Tibial artery (tissue), 4 donors: ENCODE measurements at regions not wholly inside any gene's neighbourhood (a gene's known extent, or its start where the extent isn't known, plus 50 kb on each side); places are given as distances from the start of the nearest gene placed in this dataset.

ENCODE experiments used
- DNase-seq, 2 donors: peaks; one replicate each; pipeline ENCODE4 v3.0.0-alpha.2; 2019
- H3K27ac ChIP-seq, 2 donors: fragments of 200-600 bp; sonication (generic) in 1 of 2; 1 replicate in 1 of 2; 2 replicates in 1 of 2; pipeline ENCODE4 v1.5.1; 2018 to 2019; ENCODE audit warnings: mild to moderate bottlenecking in 1 of 2
- H3K27me3 ChIP-seq, 2 donors: fragments of 200-600 bp; sonication (generic) in 1 of 2; one replicate each; pipeline versions ENCODE4 v1.5.1 to v1.6.0; 2016 to 2019
- H3K36me3 ChIP-seq, 3 donors: fragments of 200-600 bp; sonication (generic) in 2 of 3; one replicate each; pipeline ENCODE4 v1.5.1; 2016 to 2019; ENCODE audit warnings: mild to moderate bottlenecking in 2 of 3
- H3K4me1 ChIP-seq, 4 donors: fragments of 200-600 bp; sonication (generic) in 2 of 4; 1 replicate in 3 of 4; 2 replicates in 1 of 4; pipeline ENCODE4 v1.5.1; 2016 to 2019
- H3K4me3 ChIP-seq, 2 donors: fragments of 200-600 bp; sonication (generic) in 1 of 2; 1 replicate in 1 of 2; 2 replicates in 1 of 2; pipeline ENCODE4 v1.5.1; 2018 to 2019; ENCODE audit warnings: mild to moderate bottlenecking in 2 of 2
- H3K9me3 ChIP-seq, 3 donors: fragments of 200-600 bp; sonication (generic) in 1 of 3; one replicate each; pipeline ENCODE4 v1.5.1; 2016 to 2019
- CTCF ChIP-seq, 2 experiments: fragments of 200-600 bp in 1 of 2; fragments of 450-650 bp in 1 of 2; IDR thresholded peaks; one replicate each; pipeline ENCODE4 v1.5.1; 2017 to 2019; ENCODE audit warnings: antibody characterized with exemption in 2 of 2, mild to moderate bottlenecking in 1 of 2, moderate library complexity in 1 of 2
- intact Hi-C: fragments of 100-400 bp; cut with DNase I; formaldehyde crosslinking; loops from one replicate; pipeline ENCODE4 v1.15.0; 2023; ENCODE audit warnings: low total_unique reads

GRCh38 chr11:134950692-134951304 lies 538.8 kb upstream of the B3GAT1 start:
- Histone ChIP-seq H3K4me1 (peaks cover 0 to 52% (median 39%) of the 10 kb centered on the region in 4 donors), H3K4me3 (no peak overlapping the region), H3K27me3 (no peaks in the 10 kb centered on the region), H3K9me3 (no peaks in the 10 kb centered on the region), H3K27ac (peak overlapping the region; percentile 53 to 76), H3K36me3 (no peaks in the 10 kb centered on the region)
- no peak for DNase-seq
- no peak for TF ChIP-seq CTCF (IDR thresholded peaks at IDR 0.05)
- intact Hi-C loops = no loop called here

- peaks cover 0 to 52% (median 39%) of the 10 kb centered on the region in 4 donors for H3K4me1 ChIP-seq
- peak; percentile 73 to 90 for DNase-seq
- intact Hi-C loops = no loop called here
- no peaks in the 10 kb centered on the region for H3K9me3 ChIP-seq
- no peaks in the 10 kb centered on the region for H3K36me3 ChIP-seq
- peak overlapping the region; percentile 53 to 76 for H3K27ac ChIP-seq
- H3K4me3 ChIP-seq = peak overlapping the region in 1 of 2 donors; percentile 7
- no peaks in the 10 kb centered on the region for H3K27me3 ChIP-seq
- no peak for TF ChIP-seq CTCF (IDR thresholded peaks at IDR 0.05)
Measured at GRCh38 chr11:134949121-134950090, 537.4 kb upstream of the B3GAT1 start.

GRCh38 chr11:134947556-134947955 lies 535.5 kb upstream of the B3GAT1 start:
- Histone ChIP-seq H3K27me3 (no peaks in the 10 kb centered on the region), H3K4me3 (no peak overlapping the region), H3K36me3 (no peaks in the 10 kb centered on the region), H3K9me3 (no peaks in the 10 kb centered on the region), H3K4me1 (peaks cover 0 to 52% (median 39%) of the 10 kb centered on the region in 4 donors), H3K27ac (peak overlapping the region; percentile 53 to 76)
- no peak for TF ChIP-seq CTCF (IDR thresholded peaks at IDR 0.05)
- intact Hi-C loops = no loop called here
- DNase-seq = no peak

GRCh38 chr11:134945993-134946392 lies 534.0 kb upstream of the B3GAT1 start:
- peaks cover 0 to 43% (median 31%) of the 10 kb centered on the region in 4 donors for H3K4me1 ChIP-seq
- intact Hi-C loops = no loop called here

GRCh38 chr11:134944986-134945385 lies 532.9 kb upstream of the B3GAT1 start:
- Histone ChIP-seq H3K4me3 (no peak overlapping the region), H3K27me3 (no peaks in the 10 kb centered on the region), H3K9me3 (no peaks in the 10 kb centered on the region), H3K36me3 (no peaks in the 10 kb centered on the region), H3K27ac (no peak overlapping the region), H3K4me1 (peaks cover 0 to 32% (median 21%) of the 10 kb centered on the region in 4 donors)
- DNase-seq = no peak
- intact Hi-C loops = no loop called here
- TF ChIP-seq CTCF (IDR thresholded peaks at IDR 0.05) = no peak

More at GRCh38 chr11:134945993-134946392, 534.0 kb upstream of the B3GAT1 start:
- H3K9me3 ChIP-seq = no peaks in the 10 kb centered on the region
- no peak overlapping the region for H3K4me3 ChIP-seq
- H3K36me3 ChIP-seq = no peaks in the 10 kb centered on the region
- H3K27me3 ChIP-seq = no peaks in the 10 kb centered on the region
- DNase-seq = no peak
- no peak overlapping the region for H3K27ac ChIP-seq
- TF ChIP-seq CTCF (IDR thresholded peaks at IDR 0.05) = no peak
